ENCODE measurements at regions not wholly inside any gene's neighbourhood (a gene's known extent, or its start where the extent isn't known, plus 50 kb on each side); places are given as distances from the start of the nearest gene placed in this dataset.

DNA sequence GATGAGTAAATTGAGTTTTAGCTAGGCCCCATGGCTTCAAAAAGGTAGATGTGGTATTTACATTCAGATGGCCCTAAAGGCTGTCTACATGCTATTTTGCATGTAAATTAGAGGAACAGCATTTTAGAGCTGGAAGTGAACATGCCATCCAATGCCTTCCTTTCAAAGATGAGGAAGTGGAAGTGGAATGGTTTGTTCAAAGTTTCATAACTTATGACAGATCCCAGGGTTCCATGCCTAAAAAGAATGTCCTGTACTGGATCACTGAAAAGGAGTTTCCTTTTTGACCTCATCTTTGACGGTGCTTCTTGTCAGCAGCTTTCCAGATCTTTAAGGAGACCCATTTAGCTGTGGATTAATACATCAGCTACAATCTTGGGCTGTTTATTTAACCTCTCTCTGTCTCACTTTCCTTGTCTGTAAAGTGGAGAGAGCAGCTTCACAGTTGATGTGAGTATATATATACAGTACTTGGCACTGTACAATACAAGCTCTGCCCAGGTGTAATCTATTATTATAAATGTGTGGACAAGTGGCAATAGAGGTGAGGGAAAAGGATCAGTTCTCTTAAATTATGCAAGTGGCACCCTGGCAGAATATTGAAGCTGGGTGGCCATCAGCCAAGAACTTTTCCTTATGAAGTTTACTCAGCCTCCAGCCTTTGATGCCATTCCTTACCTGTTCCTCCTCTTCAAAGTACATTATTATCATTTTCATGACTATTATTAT lies 68.7 kb upstream of the GOLGA8B start:
- TF ChIP-seq, protein P1, sequence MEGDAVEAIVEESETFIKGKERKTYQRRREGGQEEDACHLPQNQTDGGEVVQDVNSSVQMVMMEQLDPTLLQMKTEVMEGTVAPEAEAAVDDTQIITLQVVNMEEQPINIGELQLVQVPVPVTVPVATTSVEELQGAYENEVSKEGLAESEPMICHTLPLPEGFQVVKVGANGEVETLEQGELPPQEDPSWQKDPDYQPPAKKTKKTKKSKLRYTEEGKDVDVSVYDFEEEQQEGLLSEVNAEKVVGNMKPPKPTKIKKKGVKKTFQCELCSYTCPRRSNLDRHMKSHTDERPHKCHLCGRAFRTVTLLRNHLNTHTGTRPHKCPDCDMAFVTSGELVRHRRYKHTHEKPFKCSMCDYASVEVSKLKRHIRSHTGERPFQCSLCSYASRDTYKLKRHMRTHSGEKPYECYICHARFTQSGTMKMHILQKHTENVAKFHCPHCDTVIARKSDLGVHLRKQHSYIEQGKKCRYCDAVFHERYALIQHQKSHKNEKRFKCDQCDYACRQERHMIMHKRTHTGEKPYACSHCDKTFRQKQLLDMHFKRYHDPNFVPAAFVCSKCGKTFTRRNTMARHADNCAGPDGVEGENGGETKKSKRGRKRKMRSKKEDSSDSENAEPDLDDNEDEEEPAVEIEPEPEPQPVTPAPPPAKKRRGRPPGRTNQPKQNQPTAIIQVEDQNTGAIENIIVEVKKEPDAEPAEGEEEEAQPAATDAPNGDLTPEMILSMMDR (IDR thresholded peaks at IDR 0.05; ENCODE audit: borderline replicate concordance): no peak
- intact Hi-C loops (cut with micrococcal nuclease): no loop called here
- no peak for DNase-seq

DNA sequence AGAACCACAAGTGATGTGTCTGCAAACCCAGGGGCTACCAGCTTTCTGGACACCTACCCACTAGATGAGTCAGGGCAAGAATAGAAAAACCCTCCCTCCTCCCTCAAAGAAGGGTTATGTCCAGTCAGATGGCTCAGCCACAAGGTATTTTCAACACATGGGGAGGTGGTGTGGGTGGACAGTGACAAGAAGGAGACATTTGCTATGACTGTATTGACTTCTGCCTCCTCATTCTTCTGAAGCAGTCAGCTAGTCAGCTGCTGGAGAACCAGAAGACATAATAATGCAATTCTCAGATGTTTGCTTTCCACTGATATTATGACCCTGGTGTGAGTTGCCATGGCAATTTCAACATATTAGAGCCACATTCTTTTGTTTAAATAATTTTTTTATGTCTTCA lies 66.7 kb upstream of the GOLGA8B start:
- no peaks in the 10 kb centered on the region for H3K27me3 ChIP-seq (ENCODE audit: low read depth)
- H3K27ac ChIP-seq (replicated peaks): no peak overlapping the region
- no peaks in the 10 kb centered on the region for H3K36me3 ChIP-seq
- no peaks in the 10 kb centered on the region for H3K9me3 ChIP-seq (replicated peaks)
- intact Hi-C loops (cut with micrococcal nuclease): no loop called here
- H3K4me1 ChIP-seq: no peaks in the 10 kb centered on the region
- DNase-seq: no peak
- TF ChIP-seq, protein P1 (IDR thresholded peaks at IDR 0.05; ENCODE audit: borderline replicate concordance): no peak
- H3K4me3 ChIP-seq: no peak overlapping the region

More for the DNA sequence above, 68.7 kb upstream of the GOLGA8B start:
- Histone ChIP-seq H3K4me3 (no peak overlapping the region), H3K9me3 (replicated peaks) (no peaks in the 10 kb centered on the region), H3K27ac (replicated peaks) (no peak overlapping the region), H3K4me1 (no peaks in the 10 kb centered on the region), H3K36me3 (no peaks in the 10 kb centered on the region), H3K27me3 (ENCODE audit: low read depth) (peaks cover 14% of the 10 kb centered on the region)

DNA sequence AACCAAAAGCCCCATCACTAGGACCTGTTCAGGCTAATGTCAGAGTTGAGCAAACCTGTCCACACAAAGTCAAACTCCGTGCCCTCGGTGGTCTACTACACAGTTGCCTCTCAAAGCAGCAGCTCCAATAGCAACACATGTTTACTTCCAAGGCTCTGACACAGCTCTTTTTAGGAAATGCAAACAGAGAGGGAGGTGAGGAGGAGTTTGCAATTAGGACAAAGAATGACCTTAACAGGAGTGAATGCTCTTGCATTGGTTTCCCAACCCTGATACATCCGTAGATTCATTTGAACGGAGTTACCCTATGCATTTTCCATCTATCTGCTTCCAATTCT lies 64.8 kb upstream of the GOLGA8B start:
- Histone ChIP-seq H3K4me3 (no peak overlapping the region), H3K4me1 (no peaks in the 10 kb centered on the region), H3K36me3 (no peaks in the 10 kb centered on the region), H3K9me3 (replicated peaks) (no peaks in the 10 kb centered on the region), H3K27me3 (ENCODE audit: low read depth) (peaks cover 11% of the 10 kb centered on the region), H3K27ac (replicated peaks) (no peak overlapping the region)
- DNase-seq: no peak
- TF ChIP-seq, protein P1 (IDR thresholded peaks at IDR 0.05; ENCODE audit: borderline replicate concordance): no peak
- intact Hi-C loops (cut with micrococcal nuclease): no loop called here

DNA sequence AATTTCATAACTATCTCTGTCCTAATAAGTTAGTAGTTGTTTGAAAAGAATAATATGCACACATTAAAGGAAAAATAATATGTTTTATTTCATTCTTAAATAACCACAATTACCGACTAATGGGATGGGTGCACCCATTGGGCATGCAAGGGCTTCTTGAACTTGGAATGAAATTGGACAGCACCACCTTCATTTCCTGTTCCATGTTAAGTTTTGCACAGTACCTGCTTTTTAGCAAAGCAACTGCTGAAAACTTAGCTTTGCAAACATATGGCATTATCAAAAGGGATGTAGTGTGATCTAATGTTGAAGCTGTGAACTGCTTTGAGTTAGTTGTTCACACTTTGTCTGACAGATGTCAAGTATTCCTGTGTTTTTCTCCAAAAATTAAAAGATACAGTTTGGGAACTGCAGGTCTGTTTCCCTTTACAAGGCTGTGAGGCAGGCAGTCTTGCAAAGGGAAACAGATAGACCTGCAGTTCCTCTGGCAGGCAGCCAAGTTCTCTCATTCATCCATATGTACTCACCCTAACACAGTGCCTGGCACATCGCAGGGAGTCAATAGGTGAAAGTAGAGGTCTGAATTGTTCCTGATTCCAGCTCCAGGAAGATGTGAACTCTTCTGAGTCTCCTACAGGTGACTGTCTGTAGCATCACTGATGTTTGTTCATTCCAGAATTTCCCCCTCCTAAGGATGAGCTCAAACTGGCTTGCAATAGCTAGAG lies 64.3 kb upstream of the GOLGA8B start:
- no peak for DNase-seq
- intact Hi-C loops (cut with micrococcal nuclease): no loop called here
- TF ChIP-seq, protein P1 (IDR thresholded peaks at IDR 0.05; ENCODE audit: borderline replicate concordance): no peak

DNA sequence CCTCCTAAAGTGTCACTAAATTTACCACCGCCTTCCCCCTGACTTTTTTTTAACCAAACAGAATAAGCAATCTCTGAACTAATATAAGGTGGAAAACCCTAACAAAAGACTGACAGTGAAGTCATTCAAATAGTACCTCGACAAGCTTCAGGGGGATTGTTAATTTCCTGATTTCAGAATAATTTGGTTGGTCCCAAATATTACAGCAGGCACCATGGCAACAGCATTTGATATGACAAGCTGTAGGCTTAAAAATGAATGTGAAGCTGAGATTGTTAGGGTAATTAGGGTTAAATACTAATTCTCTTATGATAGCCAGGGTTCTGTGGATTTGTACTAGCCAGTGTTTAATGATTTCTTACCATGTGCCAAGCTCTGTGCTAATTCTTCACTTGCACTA lies 63.5 kb upstream of the GOLGA8B start:
- Histone ChIP-seq H3K4me1 (no peaks in the 10 kb centered on the region), H3K27ac (replicated peaks) (no peak overlapping the region), H3K36me3 (no peaks in the 10 kb centered on the region), H3K9me3 (replicated peaks) (no peaks in the 10 kb centered on the region), H3K27me3 (ENCODE audit: low read depth) (peaks cover 12% of the 10 kb centered on the region), H3K4me3 (no peak overlapping the region)
- TF ChIP-seq, protein P1 (IDR thresholded peaks at IDR 0.05; ENCODE audit: borderline replicate concordance): no peak
- intact Hi-C loops (cut with micrococcal nuclease): no loop called here
- no peak for DNase-seq

More for the DNA sequence above, 64.3 kb upstream of the GOLGA8B start:
- Histone ChIP-seq H3K27ac (replicated peaks) (no peak overlapping the region), H3K36me3 (no peaks in the 10 kb centered on the region), H3K9me3 (replicated peaks) (no peaks in the 10 kb centered on the region), H3K4me1 (no peaks in the 10 kb centered on the region), H3K4me3 (no peak overlapping the region), H3K27me3 (ENCODE audit: low read depth) (peaks cover 12% of the 10 kb centered on the region)
